GM12891 (cell line): ENCODE measurements at regions not wholly inside any gene's neighbourhood (a gene's known extent, or its start where the extent isn't known, plus 50 kb on each side); places are given as distances from the start of the nearest gene placed in this dataset.

Experiments used
- DNase-seq: peaks from one replicate; pipeline ENCODE4 v3.0.0; 2011; ENCODE audit warnings: low spot score; ENCODE audit not compliant: insufficient read length
- FAIRE-seq: peaks from 2 replicates; lab custom pipeline; 2011; peaks lifted over from hg19 to GRCh38; lab: Jason Lieb, UNC
- PAX5 ChIP-seq: IDR thresholded peaks from 2 replicates; pipeline ENCODE4 v1.6.1; 2011; ENCODE audit warnings: low read length, moderate library complexity, mild to moderate bottlenecking; ENCODE audit not compliant: insufficient read depth, severe bottlenecking
- POLR2A ChIP-seq: IDR thresholded peaks from 2 replicates; pipeline ENCODE4 v1.6.1; 2011; ENCODE audit warnings: low read depth, low read length, control low read depth
- POLR2AphosphoS5 ChIP-seq: IDR thresholded peaks from 2 replicates; pipeline ENCODE4 v1.6.1; 2011; ENCODE audit warnings: low read depth, low read length, control low read depth
- POU2F2 ChIP-seq: IDR thresholded peaks from 2 replicates; pipeline ENCODE4 v1.6.1; 2011; ENCODE audit warnings: low read depth, mild to moderate bottlenecking, control low read depth, low read length, moderate library complexity
- SPI1 ChIP-seq: IDR thresholded peaks from 2 replicates; pipeline ENCODE4 v1.6.1; 2011; ENCODE audit warnings: low read depth, low read length, control low read depth
- TAF1 ChIP-seq: IDR thresholded peaks from 2 replicates; pipeline ENCODE4 v1.6.1; 2011; ENCODE audit warnings: low read depth, low read length, control low read depth

- FAIRE-seq (no peak), DNase-seq (no peak)
- TF ChIP-seq SPI1 = no peak
- TF ChIP-seq PAX5 = no peak
- no peak for TF ChIP-seq POLR2AphosphoS5
Observed at GRCh38 chr6:11291582-11291981, 59.1 kb upstream of the NEDD9 start.

- TF ChIP-seq TAF1 (no peak), POLR2AphosphoS5 (no peak), PAX5 (no peak), SPI1 (no peak), POLR2A (no peak), POU2F2 (no peak)
- FAIRE-seq = no peak
- DNase-seq = no peak
Observed at GRCh38 chr6:11290027-11290426, 57.6 kb upstream of the NEDD9 start.

GRCh38 chr6:11288065-11288464 lies 55.6 kb upstream of the NEDD9 start:
- FAIRE-seq (no peak), DNase-seq (no peak)
- no peak for TF ChIP-seq POLR2A
- no peak for TF ChIP-seq POLR2AphosphoS5
- TF ChIP-seq SPI1 = no peak
- TF ChIP-seq PAX5 = no peak
- TF ChIP-seq POU2F2 = no peak
- TF ChIP-seq TAF1 = no peak

- FAIRE-seq (no peak), DNase-seq (no peak)
- TF ChIP-seq PAX5 (no peak), POU2F2 (no peak), TAF1 (no peak), SPI1 (no peak), POLR2AphosphoS5 (no peak), POLR2A (no peak)
Observed at GRCh38 chr6:11284996-11285395, 52.5 kb upstream of the NEDD9 start.

- FAIRE-seq (no peak), DNase-seq (no peak)
- TF ChIP-seq PAX5 (no peak), POLR2AphosphoS5 (no peak), TAF1 (no peak), SPI1 (no peak), POLR2A (no peak), POU2F2 (no peak)
Observed at GRCh38 chr6:11283629-11284028, 51.2 kb upstream of the NEDD9 start.

- TF ChIP-seq TAF1 (no peak), POU2F2 (no peak), POLR2AphosphoS5 (no peak), SPI1 (no peak), PAX5 (no peak), POLR2A (no peak)
- no peak for FAIRE-seq
- DNase-seq = no peak
Observed at GRCh38 chr6:11282875-11283274, 50.4 kb upstream of the NEDD9 start.
